ENCODE measurements at regions not wholly inside any gene's neighbourhood (a gene's known extent, or its start where the extent isn't known, plus 50 kb on each side); places are given as distances from the start of the nearest gene placed in this dataset.
A peak's percentile ranks its signal among the peaks of the same experiment; 100 is the strongest.
"Not testable (repeated sequence)": the region's sequence is repeated elsewhere in the genome, so short reads cannot be mapped to it uniquely, and the experiment has no call there.

- not testable (repeated sequence) for DNase-seq (ENCODE audit: low spot score)
Measured at GRCh38 chrY:13627323-13627722, 76.4 kb upstream of the TMSB4Y start.

- no peak for DNase-seq (ENCODE audit: low spot score)
Measured at GRCh38 chrY:13615943-13616304, 87.8 kb upstream of the TMSB4Y start.

- peak; percentile 90 for DNase-seq (ENCODE audit: low spot score)
Measured at GRCh38 chrY:13615301-13615942, 88.3 kb upstream of the TMSB4Y start.

- no peak for DNase-seq (ENCODE audit: low spot score)
Measured at GRCh38 chrY:13612916-13613315, 90.8 kb upstream of the TMSB4Y start.

- DNase-seq (ENCODE audit: low spot score) = no peak
Measured at GRCh38 chrY:13611965-13612364, 91.7 kb upstream of the TMSB4Y start.

GRCh38 chrY:13592450-13592849 is 111.2 kb upstream of the TMSB4Y start:
- DNase-seq (ENCODE audit: low spot score) = no peak

GRCh38 chrY:13570931-13571330 is 91.1 kb upstream of the UTY start:
- DNase-seq (ENCODE audit: low spot score) = not testable (repeated sequence)

GRCh38 chrY:13567186-13567585 is 87.4 kb upstream of the UTY start:
- no peak for DNase-seq (ENCODE audit: low spot score)

GRCh38 chrY:13554949-13555348 is 75.1 kb upstream of the UTY start:
- no peak for DNase-seq (ENCODE audit: low spot score)

GRCh38 chrY:13552393-13553116 is 72.7 kb upstream of the UTY start:
- no peak for DNase-seq (ENCODE audit: low spot score)

GRCh38 chrY:13551246-13551645 is 71.4 kb upstream of the UTY start:
- peak; percentile 47 for DNase-seq (ENCODE audit: low spot score)

GRCh38 chrY:13544491-13544890 is 64.7 kb upstream of the UTY start:
- DNase-seq (ENCODE audit: low spot score) = peak; percentile 73

- no peak for DNase-seq (ENCODE audit: low spot score)
Measured at GRCh38 chrY:13537919-13538318, 58.1 kb upstream of the UTY start.

Measured in umbilical cord (tissue), 1 donor.